OCI-M2 (cell line): ENCODE measurements at regions not wholly inside any gene's neighbourhood (a gene's known extent, or its start where the extent isn't known, plus 50 kb on each side); places are given as distances from the start of the nearest gene placed in this dataset.
"Not testable (repeated sequence)": the region's sequence is repeated elsewhere in the genome, so short reads cannot be mapped to it uniquely, and the experiment has no call there.

Experiments used
- DNase-seq: peaks from one replicate; lab custom pipeline; 2025; ENCODE audit not compliant: unreplicated experiment; lab: John Stamatoyannopoulos, UW

- DNase-seq, result no peak
Measured at GRCh38 chr3:8298021-8298954, 203.3 kb upstream of the LMCD1 start.

GRCh38 chr3:8301977-8302735 lies 199.5 kb upstream of the LMCD1 start:
- DNase-seq, result no peak

- DNase-seq, result no peak
Measured at GRCh38 chr3:8303466-8303865, 198.2 kb upstream of the LMCD1 start.

GRCh38 chr3:8305371-8305770 lies 196.3 kb upstream of the LMCD1 start:
- no peak for DNase-seq

- DNase-seq, result no peak
Measured at GRCh38 chr3:8307545-8308110, 194.0 kb upstream of the LMCD1 start.

- no peak for DNase-seq
Measured at GRCh38 chr3:8311321-8311720, 190.3 kb upstream of the LMCD1 start.

GRCh38 chr3:8312685-8313084 lies 188.9 kb upstream of the LMCD1 start:
- DNase-seq, result no peak

- DNase-seq, result no peak
Measured at GRCh38 chr3:8313560-8314267, 187.9 kb upstream of the LMCD1 start.

GRCh38 chr3:8315526-8315925 lies 186.1 kb upstream of the LMCD1 start:
- DNase-seq, result not testable (repeated sequence)

- no peak for DNase-seq
Measured at GRCh38 chr3:8317661-8318649, 183.7 kb upstream of the LMCD1 start.

- no peak for DNase-seq
Measured at GRCh38 chr3:8319935-8320634, 181.5 kb upstream of the LMCD1 start.

- DNase-seq, result no peak
Measured at GRCh38 chr3:8320711-8321458, 180.7 kb upstream of the LMCD1 start.

GRCh38 chr3:8324747-8325146 lies 176.9 kb upstream of the LMCD1 start:
- DNase-seq, result no peak

- no peak for DNase-seq
Measured at GRCh38 chr3:8325306-8325705, 176.3 kb upstream of the LMCD1 start.

- not testable (repeated sequence) for DNase-seq
Measured at GRCh38 chr3:8325833-8326232, 175.8 kb upstream of the LMCD1 start.

GRCh38 chr3:8327739-8328138 lies 173.9 kb upstream of the LMCD1 start:
- DNase-seq, result no peak

- DNase-seq, result no peak
Measured at GRCh38 chr3:8328967-8329366, 172.7 kb upstream of the LMCD1 start.

GRCh38 chr3:8329598-8329997 lies 172.0 kb upstream of the LMCD1 start:
- no peak for DNase-seq

- DNase-seq, result no peak
Measured at GRCh38 chr3:8336456-8336855, 165.2 kb upstream of the LMCD1 start.
